MG63 (cell line): ENCODE measurements at regions not wholly inside any gene's neighbourhood (a gene's known extent, or its start where the extent isn't known, plus 50 kb on each side); places are given as distances from the start of the nearest gene placed in this dataset.

ENCODE experiments used
- DNase-seq: peaks from one replicate; pipeline ENCODE4 v3.0.0-alpha.2; 2020
- H3K27me3 ChIP-seq: fragments of 250-450 bp; sonication (Bioruptor Pico); 2 replicates; pipeline ENCODE4 v1.5.1; 2020; ENCODE audit warnings: mild to moderate bottlenecking, moderate library complexity
- H3K36me3 ChIP-seq: fragments of 250-450 bp; sonication (Bioruptor Pico); 2 replicates; pipeline ENCODE4 v1.5.1; 2020; ENCODE audit warnings: mild to moderate bottlenecking, moderate library complexity
- H3K4me3 ChIP-seq: fragments of 250-450 bp; sonication (Bioruptor Pico); 2 replicates; pipeline ENCODE4 v1.5.1; 2020; ENCODE audit warnings: mild to moderate bottlenecking, moderate library complexity
- H3K9me3 ChIP-seq: fragments of 250-450 bp; sonication (Bioruptor Pico); 2 replicates; pipeline ENCODE4 v1.5.1; 2020; ENCODE audit warnings: mild to moderate bottlenecking, moderate library complexity

GRCh38 chr21:19702726-19703125 is 1295.5 kb upstream of the NCAM2 start:
- Histone ChIP-seq H3K27me3 (no peaks in the 10 kb centered on the region), H3K9me3 (no peaks in the 10 kb centered on the region), H3K4me3 (no peak overlapping the region), H3K36me3 (no peaks in the 10 kb centered on the region)
- DNase-seq, result no peak

GRCh38 chr21:19704832-19705231 is 1293.4 kb upstream of the NCAM2 start:
- Histone ChIP-seq H3K9me3 (no peaks in the 10 kb centered on the region), H3K4me3 (no peak overlapping the region), H3K27me3 (no peaks in the 10 kb centered on the region), H3K36me3 (no peaks in the 10 kb centered on the region)
- DNase-seq, result no peak

- H3K27me3 ChIP-seq, result no peaks in the 10 kb centered on the region
- DNase-seq, result no peak
- no peaks in the 10 kb centered on the region for H3K36me3 ChIP-seq
- H3K9me3 ChIP-seq, result no peaks in the 10 kb centered on the region
- no peak overlapping the region for H3K4me3 ChIP-seq
These were observed 1285.8 kb upstream of the NCAM2 start for GRCh38 chr21:19712441-19712840.

- Histone ChIP-seq H3K9me3 (no peaks in the 10 kb centered on the region), H3K36me3 (no peaks in the 10 kb centered on the region), H3K27me3 (no peaks in the 10 kb centered on the region), H3K4me3 (no peak overlapping the region)
- DNase-seq, result no peak
These were observed 1284.9 kb upstream of the NCAM2 start for GRCh38 chr21:19713313-19713712.

GRCh38 chr21:19724081-19724480 is 1274.1 kb upstream of the NCAM2 start:
- Histone ChIP-seq H3K4me3 (no peak overlapping the region), H3K36me3 (no peaks in the 10 kb centered on the region), H3K27me3 (no peaks in the 10 kb centered on the region), H3K9me3 (peaks cover 2% of the 10 kb centered on the region; the same call in 1 of the 2 replicates)
- DNase-seq, result no peak

GRCh38 chr21:19731251-19731650 is 1267.0 kb upstream of the NCAM2 start:
- Histone ChIP-seq H3K4me3 (no peak overlapping the region), H3K9me3 (no peaks in the 10 kb centered on the region), H3K36me3 (no peaks in the 10 kb centered on the region), H3K27me3 (no peaks in the 10 kb centered on the region)
- DNase-seq, result no peak

GRCh38 chr21:19759836-19760235 is 1238.4 kb upstream of the NCAM2 start:
- no peak for DNase-seq
- Histone ChIP-seq H3K9me3 (no peaks in the 10 kb centered on the region), H3K36me3 (no peaks in the 10 kb centered on the region)

GRCh38 chr21:19767546-19767945 is 1230.7 kb upstream of the NCAM2 start:
- DNase-seq, result no peak
- H3K36me3 ChIP-seq, result no peaks in the 10 kb centered on the region
- no peaks in the 10 kb centered on the region for H3K9me3 ChIP-seq
- H3K27me3 ChIP-seq, result no peaks in the 10 kb centered on the region
- H3K4me3 ChIP-seq, result no peak overlapping the region

More at GRCh38 chr21:19759836-19760235, 1238.4 kb upstream of the NCAM2 start:
- Histone ChIP-seq H3K4me3 (no peak overlapping the region), H3K27me3 (no peaks in the 10 kb centered on the region)

- no peak for DNase-seq
- Histone ChIP-seq H3K27me3 (no peaks in the 10 kb centered on the region), H3K9me3 (no peaks in the 10 kb centered on the region), H3K36me3 (no peaks in the 10 kb centered on the region), H3K4me3 (no peak overlapping the region)
These were observed 1226.3 kb upstream of the NCAM2 start for GRCh38 chr21:19771881-19772280.

- DNase-seq, result no peak
- no peak overlapping the region for H3K4me3 ChIP-seq
- peaks cover 3% of the 10 kb centered on the region for H3K9me3 ChIP-seq
- H3K36me3 ChIP-seq, result no peaks in the 10 kb centered on the region
- no peaks in the 10 kb centered on the region for H3K27me3 ChIP-seq
These were observed 1222.1 kb upstream of the NCAM2 start for GRCh38 chr21:19776076-19776475.

GRCh38 chr21:19781881-19782652 is 1216.1 kb upstream of the NCAM2 start:
- Histone ChIP-seq H3K9me3 (peaks cover 3% of the 10 kb centered on the region), H3K36me3 (no peaks in the 10 kb centered on the region), H3K27me3 (no peaks in the 10 kb centered on the region), H3K4me3 (no peak overlapping the region)
- DNase-seq, result no peak

GRCh38 chr21:19785941-19786340 is 1212.3 kb upstream of the NCAM2 start:
- H3K4me3 ChIP-seq, result no peak overlapping the region
- no peaks in the 10 kb centered on the region for H3K27me3 ChIP-seq
- no peak for DNase-seq
- no peaks in the 10 kb centered on the region for H3K36me3 ChIP-seq
- H3K9me3 ChIP-seq, result peaks cover under 1% of the 10 kb centered on the region; the same call in 1 of the 2 replicates

GRCh38 chr21:19792004-19792403 is 1206.2 kb upstream of the NCAM2 start:
- no peaks in the 10 kb centered on the region for H3K27me3 ChIP-seq

GRCh38 chr21:19807201-19807600 is 1191.0 kb upstream of the NCAM2 start:
- no peaks in the 10 kb centered on the region for H3K27me3 ChIP-seq
- no peak for DNase-seq
- no peaks in the 10 kb centered on the region for H3K9me3 ChIP-seq
- no peaks in the 10 kb centered on the region for H3K36me3 ChIP-seq
- no peak overlapping the region for H3K4me3 ChIP-seq

More at GRCh38 chr21:19792004-19792403, 1206.2 kb upstream of the NCAM2 start:
- Histone ChIP-seq H3K36me3 (no peaks in the 10 kb centered on the region), H3K9me3 (no peaks in the 10 kb centered on the region), H3K4me3 (no peak overlapping the region)
- DNase-seq, result no peak

- Histone ChIP-seq H3K36me3 (no peaks in the 10 kb centered on the region), H3K9me3 (no peaks in the 10 kb centered on the region), H3K4me3 (no peak overlapping the region), H3K27me3 (no peaks in the 10 kb centered on the region)
- no peak for DNase-seq
These were observed 1187.4 kb upstream of the NCAM2 start for GRCh38 chr21:19810779-19811178.

GRCh38 chr21:19830446-19830845 is 1167.8 kb upstream of the NCAM2 start:
- no peaks in the 10 kb centered on the region for H3K9me3 ChIP-seq
- H3K27me3 ChIP-seq, result no peaks in the 10 kb centered on the region; the same call in 1 of the 2 replicates
- no peak for DNase-seq
- no peaks in the 10 kb centered on the region for H3K36me3 ChIP-seq
- no peak overlapping the region for H3K4me3 ChIP-seq

- Histone ChIP-seq H3K36me3 (no peaks in the 10 kb centered on the region), H3K9me3 (no peaks in the 10 kb centered on the region), H3K4me3 (no peak overlapping the region), H3K27me3 (no peaks in the 10 kb centered on the region; the same call in 1 of the 2 replicates)
- no peak for DNase-seq
These were observed 1165.7 kb upstream of the NCAM2 start for GRCh38 chr21:19832551-19832950.

- H3K9me3 ChIP-seq, result no peaks in the 10 kb centered on the region
- no peaks in the 10 kb centered on the region for H3K36me3 ChIP-seq
- H3K27me3 ChIP-seq, result no peaks in the 10 kb centered on the region; the same call in 1 of the 2 replicates
- no peak for DNase-seq
- no peak overlapping the region for H3K4me3 ChIP-seq
These were observed 1165.1 kb upstream of the NCAM2 start for GRCh38 chr21:19833082-19833481.
